Central memory CD8-positive, alpha-beta T cell (primary cell): ENCODE measurements at regions not wholly inside any gene's neighbourhood (a gene's known extent, or its start where the extent isn't known, plus 50 kb on each side); places are given as distances from the start of the nearest gene placed in this dataset.
"Not testable (repeated sequence)": the region's sequence is repeated elsewhere in the genome, so short reads cannot be mapped to it uniquely, and the experiment has no call there.

Experiments
- ATAC-seq: fragments of 150-1000 bp; cut with Tn5 transposase; replicated peaks from 2 replicates; pipeline ENCODE4 v1.10.0; 2022; ENCODE audit warnings: mild to moderate bottlenecking, moderate FRiP score, moderate number of reproducible peaks; ENCODE audit not compliant: poor library complexity, severe bottlenecking; ENCODE audit errors: extremely low read depth
- DNase-seq, 2 donors: peaks; one replicate each; pipeline ENCODE4 v3.0.0; 2021; ENCODE audit warnings: low spot score in 2 of 2
- H3K27ac Mint-ChIP-seq: one replicate; pipeline ENCODE4 v1.8.0; 2022; ENCODE audit warnings: low read depth, mild to moderate bottlenecking, moderate library complexity, mixed read lengths
- H3K27me3 Mint-ChIP-seq: one replicate; pipeline ENCODE4 v1.8.0; 2022; ENCODE audit warnings: mixed read lengths
- H3K36me3 Mint-ChIP-seq: one replicate; pipeline ENCODE4 v1.8.0; 2022; ENCODE audit warnings: mild to moderate bottlenecking, moderate library complexity, mixed read lengths; ENCODE audit not compliant: insufficient read depth
- H3K4me1 Mint-ChIP-seq: one replicate; pipeline ENCODE4 v1.8.0; 2022; ENCODE audit warnings: mixed read lengths
- H3K4me3 Mint-ChIP-seq: one replicate; pipeline ENCODE4 v1.8.0; 2022; ENCODE audit warnings: mild to moderate bottlenecking, moderate library complexity, mixed read lengths
- H3K9me3 Mint-ChIP-seq: one replicate; pipeline ENCODE4 v1.8.0; 2022; ENCODE audit warnings: mixed read lengths

- Mint-ChIP-seq H3K9me3 (no peaks in the 10 kb centered on the region), H3K27ac (no peak overlapping the region), H3K27me3 (peaks cover 33% of the 10 kb centered on the region), H3K4me3 (no peak overlapping the region), H3K36me3 (no peaks in the 10 kb centered on the region), H3K4me1 (no peaks in the 10 kb centered on the region)
- ATAC-seq (no peak), DNase-seq (no peak)
Observed at GRCh38 chr6:90701146-90701781, 114.4 kb upstream of the MAP3K7 start.

DNA sequence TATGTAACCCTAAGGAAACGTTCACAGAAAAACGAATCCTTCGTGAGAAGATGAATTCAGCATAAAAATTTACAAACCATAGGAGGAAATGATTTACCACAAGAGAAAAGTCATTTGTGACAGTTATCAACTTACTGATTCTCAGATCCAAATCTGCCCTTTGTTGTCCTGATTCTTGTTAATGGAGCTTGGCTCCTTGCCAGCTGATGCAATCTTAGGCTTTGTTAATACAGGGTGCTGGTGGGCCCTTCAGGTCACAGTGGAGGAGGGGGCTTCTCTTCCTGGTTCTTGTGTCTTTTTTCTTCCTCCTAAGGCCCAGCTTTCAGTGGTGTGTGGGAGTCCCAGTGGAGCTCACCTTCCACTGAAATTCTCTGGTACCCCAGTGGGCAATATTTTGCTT lies 108.4 kb upstream of the MAP3K7 start:
- H3K4me3 Mint-ChIP-seq, result no peak overlapping the region
- no peak overlapping the region for H3K27ac Mint-ChIP-seq
- ATAC-seq (no peak), DNase-seq (no peak)
- H3K9me3 Mint-ChIP-seq, result peaks cover 10% of the 10 kb centered on the region
- peaks cover 36% of the 10 kb centered on the region for H3K27me3 Mint-ChIP-seq
- peaks cover 2% of the 10 kb centered on the region for H3K36me3 Mint-ChIP-seq
- H3K4me1 Mint-ChIP-seq, result no peaks in the 10 kb centered on the region

DNA sequence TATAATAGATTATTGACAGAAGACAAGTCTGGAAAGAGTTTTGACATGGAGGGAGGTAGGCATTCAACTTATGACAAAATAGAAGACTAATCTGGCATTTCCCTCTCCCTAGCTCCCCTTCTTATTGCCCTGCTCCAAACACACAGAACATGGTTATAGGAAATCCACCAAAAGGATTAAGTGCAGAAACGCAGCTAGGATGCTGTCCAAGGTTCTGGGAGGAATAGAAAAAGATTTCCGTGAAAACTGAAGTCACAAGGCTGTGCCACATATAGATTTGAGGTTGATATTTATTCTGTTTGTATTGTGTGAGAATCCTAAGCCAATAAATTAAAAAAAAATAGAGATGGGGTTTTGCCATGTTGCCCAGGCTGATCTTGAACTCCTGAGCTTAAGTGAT lies 107.9 kb upstream of the MAP3K7 start:
- Mint-ChIP-seq H3K36me3 (peaks cover 2% of the 10 kb centered on the region), H3K27ac (no peak overlapping the region), H3K4me1 (no peaks in the 10 kb centered on the region), H3K27me3 (peaks cover 36% of the 10 kb centered on the region), H3K4me3 (no peak overlapping the region), H3K9me3 (peaks cover 10% of the 10 kb centered on the region)
- DNase-seq (no peak), ATAC-seq (no peak)

DNA sequence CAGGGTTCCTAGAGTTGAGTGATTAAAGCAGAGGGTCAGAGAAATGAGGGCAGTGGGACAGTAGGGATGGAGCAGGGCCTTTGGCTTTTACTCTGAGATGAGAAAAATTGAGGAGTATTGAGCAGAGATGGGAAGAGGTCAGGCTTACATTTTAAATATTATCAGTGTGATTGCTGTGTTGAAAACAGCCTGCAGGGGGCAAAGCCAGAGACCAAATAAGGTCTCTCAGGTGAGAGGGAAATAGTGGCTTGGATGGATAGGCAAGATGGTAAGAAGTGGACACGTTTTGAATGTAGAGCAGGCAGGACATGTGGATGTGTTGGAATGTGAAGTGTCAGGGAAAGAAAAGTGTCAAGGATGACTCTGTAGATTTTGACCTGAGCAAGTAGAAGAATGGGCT lies 105.0 kb upstream of the MAP3K7 start:
- Mint-ChIP-seq H3K36me3 (peaks cover 2% of the 10 kb centered on the region), H3K4me1 (no peaks in the 10 kb centered on the region), H3K9me3 (peaks cover 10% of the 10 kb centered on the region), H3K27ac (no peak overlapping the region), H3K27me3 (peaks cover 27% of the 10 kb centered on the region), H3K4me3 (no peak overlapping the region)
- DNase-seq (no peak), ATAC-seq (no peak)

GRCh38 chr6:90689172-90689571 lies 102.3 kb upstream of the MAP3K7 start:
- ATAC-seq (no peak), DNase-seq (no peak)
- Mint-ChIP-seq H3K4me1 (no peaks in the 10 kb centered on the region), H3K27ac (no peak overlapping the region), H3K27me3 (peaks cover 36% of the 10 kb centered on the region), H3K4me3 (no peak overlapping the region), H3K9me3 (peaks cover 10% of the 10 kb centered on the region), H3K36me3 (peaks cover under 1% of the 10 kb centered on the region)

GRCh38 chr6:90687775-90688380 lies 101.0 kb upstream of the MAP3K7 start:
- H3K27me3 Mint-ChIP-seq, result peaks cover 37% of the 10 kb centered on the region
- H3K27ac Mint-ChIP-seq, result no peak overlapping the region
- DNase-seq (no peak), ATAC-seq (no peak)
- no peaks in the 10 kb centered on the region for H3K4me1 Mint-ChIP-seq
- H3K36me3 Mint-ChIP-seq, result no peaks in the 10 kb centered on the region
- peaks cover 10% of the 10 kb centered on the region for H3K9me3 Mint-ChIP-seq
- no peak overlapping the region for H3K4me3 Mint-ChIP-seq

DNA sequence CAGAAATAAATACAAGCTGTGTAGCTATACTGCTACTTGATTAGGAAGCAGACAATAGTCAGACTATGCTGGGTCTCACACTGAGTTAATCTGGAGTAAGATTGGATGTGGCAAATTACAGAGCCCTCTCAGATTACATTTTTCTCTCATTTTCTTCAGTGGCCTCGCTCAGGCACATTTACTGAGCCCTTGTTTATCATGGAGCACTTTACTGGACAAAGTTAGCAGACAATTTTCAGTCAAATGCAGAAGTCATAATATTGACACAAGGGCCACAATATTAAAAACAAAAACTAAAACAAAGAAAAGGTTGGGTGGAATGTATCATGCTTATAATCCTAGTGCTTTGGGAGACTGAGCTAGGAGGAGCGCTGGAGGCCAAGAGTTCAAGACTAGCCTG lies 95.0 kb upstream of the MAP3K7 start:
- no peak overlapping the region for H3K4me3 Mint-ChIP-seq
- no peak overlapping the region for H3K27ac Mint-ChIP-seq
- H3K36me3 Mint-ChIP-seq, result no peaks in the 10 kb centered on the region
- H3K27me3 Mint-ChIP-seq, result peaks cover 42% of the 10 kb centered on the region
- ATAC-seq (no peak), DNase-seq (no peak)
- H3K4me1 Mint-ChIP-seq, result no peaks in the 10 kb centered on the region
- no peaks in the 10 kb centered on the region for H3K9me3 Mint-ChIP-seq

GRCh38 chr6:90678049-90678779 lies 91.3 kb upstream of the MAP3K7 start:
- H3K27ac Mint-ChIP-seq, result no peak overlapping the region
- H3K9me3 Mint-ChIP-seq, result no peaks in the 10 kb centered on the region
- no peak overlapping the region for H3K4me3 Mint-ChIP-seq
- H3K36me3 Mint-ChIP-seq, result no peaks in the 10 kb centered on the region
- ATAC-seq, result no peak
- peaks cover 49% of the 10 kb centered on the region for H3K27me3 Mint-ChIP-seq
- no peaks in the 10 kb centered on the region for H3K4me1 Mint-ChIP-seq
- no peak for DNase-seq

DNA sequence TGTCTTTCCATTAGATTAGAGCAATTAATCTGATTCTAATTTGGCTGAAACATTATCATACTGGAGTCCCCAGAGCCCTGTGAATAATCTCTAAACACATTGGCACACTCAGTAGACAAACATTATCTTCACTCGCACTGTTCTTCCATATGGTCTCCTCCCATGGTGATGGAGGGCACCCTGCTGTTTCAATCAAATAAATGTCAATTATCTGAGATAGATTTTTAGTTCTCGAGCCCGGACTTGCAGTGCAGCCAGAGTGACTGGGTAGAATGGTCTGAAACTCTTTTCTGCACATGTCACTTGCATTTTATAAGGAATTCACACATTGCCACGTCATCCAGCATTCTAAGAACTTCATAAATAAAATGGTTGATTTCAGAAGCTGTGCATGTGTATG lies 90.6 kb upstream of the MAP3K7 start:
- no peak overlapping the region for H3K27ac Mint-ChIP-seq
- ATAC-seq, result no peak
- H3K4me1 Mint-ChIP-seq, result no peaks in the 10 kb centered on the region
- H3K9me3 Mint-ChIP-seq, result no peaks in the 10 kb centered on the region
- no peak for DNase-seq
- H3K4me3 Mint-ChIP-seq, result no peak overlapping the region
- no peaks in the 10 kb centered on the region for H3K36me3 Mint-ChIP-seq
- H3K27me3 Mint-ChIP-seq, result peaks cover 48% of the 10 kb centered on the region

DNA sequence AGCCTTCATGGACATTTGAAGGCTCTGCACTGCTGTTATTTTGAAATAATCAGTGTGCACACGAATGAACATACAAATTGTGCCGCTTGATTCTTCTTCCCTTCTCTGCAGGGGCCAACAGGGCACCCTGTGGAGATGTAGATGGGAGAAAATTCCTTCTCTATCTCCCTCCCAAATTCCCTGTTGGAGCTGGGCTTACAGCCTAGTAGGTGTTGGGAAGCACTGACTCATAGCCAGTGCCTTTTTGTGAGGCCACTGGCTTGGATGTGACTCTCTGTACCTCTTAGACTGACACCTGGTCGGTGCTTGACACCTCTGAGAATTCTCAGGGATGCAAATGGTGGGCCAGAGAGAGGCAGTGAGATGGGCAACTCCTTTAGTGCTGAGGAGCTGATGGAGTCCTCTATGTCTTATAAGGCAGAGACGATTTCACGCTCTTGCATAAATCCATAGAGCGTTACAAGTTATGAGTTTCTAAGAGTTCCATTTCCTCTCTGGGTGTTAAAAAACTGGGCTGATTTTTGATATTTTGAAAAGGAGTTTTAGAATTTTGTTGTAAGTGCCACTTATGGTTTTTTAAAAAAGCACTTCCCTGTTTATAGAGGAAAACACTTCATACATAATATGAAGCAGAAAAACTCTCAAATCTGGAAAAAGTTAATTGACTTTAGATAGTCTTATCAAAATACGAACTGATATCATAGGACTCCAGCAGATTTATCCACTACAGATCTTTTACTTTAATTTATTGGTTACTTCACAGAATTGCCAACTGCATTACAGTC lies 89.8 kb upstream of the MAP3K7 start:
- DNase-seq (no peak), ATAC-seq (no peak)
- H3K9me3 Mint-ChIP-seq, result no peaks in the 10 kb centered on the region
- peaks cover 41% of the 10 kb centered on the region for H3K27me3 Mint-ChIP-seq
- no peaks in the 10 kb centered on the region for H3K4me1 Mint-ChIP-seq
- H3K36me3 Mint-ChIP-seq, result no peaks in the 10 kb centered on the region
- no peak overlapping the region for H3K4me3 Mint-ChIP-seq
- H3K27ac Mint-ChIP-seq, result no peak overlapping the region

- not testable (repeated sequence) for H3K4me3 Mint-ChIP-seq
Observed at GRCh38 chr6:90675107-90675506, 88.2 kb upstream of the MAP3K7 start.

DNA sequence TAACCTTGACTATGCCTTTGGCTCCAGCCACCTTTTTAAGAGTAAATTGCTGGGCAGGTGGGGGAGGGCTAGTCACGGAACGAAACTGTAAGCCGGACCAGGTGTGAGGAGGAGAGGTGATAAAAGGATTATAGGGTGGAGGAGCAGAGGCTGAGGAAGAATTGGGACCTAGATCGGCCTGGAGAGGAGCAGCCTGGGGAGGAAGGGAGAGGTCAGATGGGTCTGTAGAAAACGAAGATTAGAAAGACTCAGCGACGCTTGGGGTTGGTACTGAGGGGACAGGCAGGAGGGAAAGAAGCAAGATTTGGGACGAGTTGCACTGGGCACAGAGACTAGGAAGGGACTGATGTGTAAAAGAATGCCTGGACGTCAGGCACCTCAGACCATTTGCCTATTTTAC lies 87.2 kb upstream of the MAP3K7 start:
- not testable (repeated sequence) for DNase-seq, H3K27ac Mint-ChIP-seq, H3K4me1 Mint-ChIP-seq, H3K4me3 Mint-ChIP-seq, ATAC-seq, H3K9me3 Mint-ChIP-seq, H3K36me3 Mint-ChIP-seq
- H3K27me3 Mint-ChIP-seq, result peaks cover 38% of the 10 kb centered on the region

More at GRCh38 chr6:90675107-90675506, 88.2 kb upstream of the MAP3K7 start:
- ATAC-seq, H3K4me1 Mint-ChIP-seq, H3K27ac Mint-ChIP-seq, H3K36me3 Mint-ChIP-seq, DNase-seq, H3K9me3 Mint-ChIP-seq: not testable (repeated sequence)
- H3K27me3 Mint-ChIP-seq, result peaks cover 38% of the 10 kb centered on the region
